H1 (cell line): ENCODE measurements at regions not wholly inside any gene's neighbourhood (a gene's known extent, or its start where the extent isn't known, plus 50 kb on each side); places are given as distances from the start of the nearest gene placed in this dataset.

Experiments
- JUND ChIP-seq: IDR thresholded peaks from 2 replicates; pipeline ENCODE4 v1.6.1; 2011; ENCODE audit warnings: mild to moderate bottlenecking, improper control_type of control experiment, low read length
- ZNF274 ChIP-seq: IDR thresholded peaks from 2 replicates; pipeline ENCODE4 v1.7.0; 2012; ENCODE audit warnings: low read length, borderline replicate concordance; ENCODE audit errors: extremely low read depth
- TF ChIP-seq, protein P1 (sequence below): IDR thresholded peaks from 2 replicates; pipeline ENCODE4 v1.6.1; 2011; ENCODE audit warnings: low read depth, mild to moderate bottlenecking, low read length; ENCODE audit not compliant: insufficient read depth

DNA sequence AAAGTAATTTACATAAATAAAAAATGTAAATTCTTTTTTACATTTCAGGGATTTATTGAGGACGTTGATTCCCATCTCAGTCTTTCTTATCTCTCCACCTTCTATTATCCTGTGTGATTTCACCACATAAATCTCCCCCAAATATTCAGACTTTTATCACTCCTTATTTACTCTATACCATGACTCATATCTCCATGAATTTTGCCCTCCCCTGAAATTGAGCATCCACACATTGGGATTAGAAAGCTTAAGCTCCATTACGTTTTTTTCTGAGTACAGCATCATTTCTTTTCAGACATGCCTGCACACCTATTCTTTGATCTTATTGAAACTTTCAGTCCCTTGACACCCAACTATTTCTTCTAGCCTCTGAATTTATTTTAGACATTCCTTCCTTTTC, 111.2 kb downstream of the IFI44 start (continued):
- TF ChIP-seq, protein P1, sequence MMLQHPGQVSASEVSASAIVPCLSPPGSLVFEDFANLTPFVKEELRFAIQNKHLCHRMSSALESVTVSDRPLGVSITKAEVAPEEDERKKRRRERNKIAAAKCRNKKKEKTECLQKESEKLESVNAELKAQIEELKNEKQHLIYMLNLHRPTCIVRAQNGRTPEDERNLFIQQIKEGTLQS: no peak
- TF ChIP-seq JUND (no peak), ZNF274 (no peak)
